ENCODE measurements at regions not wholly inside any gene's neighbourhood (a gene's known extent, or its start where the extent isn't known, plus 50 kb on each side); places are given as distances from the start of the nearest gene placed in this dataset.

DNA sequence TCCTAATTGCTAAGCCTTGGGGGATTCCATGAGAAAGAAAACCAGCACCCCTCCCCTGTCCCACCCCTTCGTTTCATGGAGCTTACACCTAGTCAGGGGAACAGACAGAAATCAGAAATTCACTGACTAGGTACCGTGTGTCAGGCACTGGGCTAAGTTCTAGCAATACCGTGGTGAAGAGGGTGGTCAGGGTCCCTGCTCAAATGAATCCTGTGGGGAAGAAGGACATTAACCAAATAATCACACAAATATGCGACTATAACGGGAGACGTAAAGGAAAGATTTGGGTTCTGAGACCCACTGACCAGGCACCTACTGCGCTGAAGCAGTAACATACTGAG lies 65.1 kb upstream of the TOP1 start:
- Histone ChIP-seq H3K27me3 (ENCODE audit: control insufficient read depth, low read length) (no peaks in the 10 kb centered on the region), H3K4me1 (ENCODE audit: control insufficient read depth, low read length) (peaks cover 6% of the 10 kb centered on the region), H3F3A (ENCODE audit: control insufficient read depth, insufficient read depth) (no peaks in the 10 kb centered on the region), H3K9me2 (replicated peaks; ENCODE audit: control insufficient read depth, low read length) (no peaks in the 10 kb centered on the region), H3K27ac (ENCODE audit: low read depth, low read length) (no peak overlapping the region), H3K36me3 (ENCODE audit: control insufficient read depth, low read length) (no peaks in the 10 kb centered on the region), H3K9me3 (ENCODE audit: control insufficient read depth, insufficient read depth, low read length) (no peaks in the 10 kb centered on the region), H3K4me2 (ENCODE audit: low read length) (no peak overlapping the region), H3K79me2 (ENCODE audit: control insufficient read depth, low read length) (no peaks in the 10 kb centered on the region), H3K4me3 (ENCODE audit: low read length) (no peak overlapping the region), H4K20me1 (ENCODE audit: control insufficient read depth, insufficient read depth, low read depth, low read length) (no peaks in the 10 kb centered on the region)
- TF ChIP-seq, protein P1, sequence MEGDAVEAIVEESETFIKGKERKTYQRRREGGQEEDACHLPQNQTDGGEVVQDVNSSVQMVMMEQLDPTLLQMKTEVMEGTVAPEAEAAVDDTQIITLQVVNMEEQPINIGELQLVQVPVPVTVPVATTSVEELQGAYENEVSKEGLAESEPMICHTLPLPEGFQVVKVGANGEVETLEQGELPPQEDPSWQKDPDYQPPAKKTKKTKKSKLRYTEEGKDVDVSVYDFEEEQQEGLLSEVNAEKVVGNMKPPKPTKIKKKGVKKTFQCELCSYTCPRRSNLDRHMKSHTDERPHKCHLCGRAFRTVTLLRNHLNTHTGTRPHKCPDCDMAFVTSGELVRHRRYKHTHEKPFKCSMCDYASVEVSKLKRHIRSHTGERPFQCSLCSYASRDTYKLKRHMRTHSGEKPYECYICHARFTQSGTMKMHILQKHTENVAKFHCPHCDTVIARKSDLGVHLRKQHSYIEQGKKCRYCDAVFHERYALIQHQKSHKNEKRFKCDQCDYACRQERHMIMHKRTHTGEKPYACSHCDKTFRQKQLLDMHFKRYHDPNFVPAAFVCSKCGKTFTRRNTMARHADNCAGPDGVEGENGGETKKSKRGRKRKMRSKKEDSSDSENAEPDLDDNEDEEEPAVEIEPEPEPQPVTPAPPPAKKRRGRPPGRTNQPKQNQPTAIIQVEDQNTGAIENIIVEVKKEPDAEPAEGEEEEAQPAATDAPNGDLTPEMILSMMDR (IDR thresholded peaks at IDR 0.05; ENCODE audit: low read depth, low read length, poor library complexity, severe bottlenecking), result no peak

DNA sequence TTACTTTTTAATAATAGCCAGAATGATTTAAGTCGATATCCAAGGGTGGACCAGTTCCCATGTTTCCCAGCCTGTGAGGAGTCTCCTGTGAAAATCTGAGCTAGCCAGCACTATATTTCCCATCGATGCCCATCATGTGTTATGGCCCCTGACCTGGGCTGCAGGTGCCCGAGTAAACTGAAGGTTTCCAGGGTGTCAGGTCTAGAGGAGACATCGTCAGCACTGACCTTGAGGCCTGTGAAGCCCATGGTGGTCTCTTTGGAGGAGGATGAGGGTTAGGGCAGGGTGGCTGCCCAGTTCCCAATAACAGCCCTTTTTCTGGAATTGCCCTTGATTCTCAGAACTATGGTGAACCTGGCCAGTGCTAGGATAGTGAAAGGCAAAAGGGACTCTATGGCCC lies 63.0 kb upstream of the TOP1 start:
- H3K4me2 ChIP-seq (ENCODE audit: low read length), result no peak overlapping the region
- no peaks in the 10 kb centered on the region for H3K9me2 ChIP-seq (replicated peaks; ENCODE audit: control insufficient read depth, low read length)
- TF ChIP-seq EZH2phosphoT487 (IDR thresholded peaks at IDR 0.05; ENCODE audit: borderline replicate concordance, low read length), result no peak
- TF ChIP-seq, protein P1 (IDR thresholded peaks at IDR 0.05; ENCODE audit: low read depth, low read length, poor library complexity, severe bottlenecking), result no peak
- H3K27me3 ChIP-seq (ENCODE audit: control insufficient read depth, low read length), result no peaks in the 10 kb centered on the region
- H3K9me3 ChIP-seq (ENCODE audit: control insufficient read depth, insufficient read depth, low read length), result no peaks in the 10 kb centered on the region
- H4K20me1 ChIP-seq (ENCODE audit: control insufficient read depth, insufficient read depth, low read depth, low read length), result no peaks in the 10 kb centered on the region
- H3F3A ChIP-seq (ENCODE audit: control insufficient read depth, insufficient read depth), result no peaks in the 10 kb centered on the region
- no peak overlapping the region for H3K27ac ChIP-seq (ENCODE audit: low read depth, low read length)
- H3K4me3 ChIP-seq (ENCODE audit: low read length), result no peak overlapping the region
- H3K4me1 ChIP-seq (ENCODE audit: control insufficient read depth, low read length), result peaks cover 10% of the 10 kb centered on the region
- H3K79me2 ChIP-seq (ENCODE audit: control insufficient read depth, low read length), result no peaks in the 10 kb centered on the region
- H3K36me3 ChIP-seq (ENCODE audit: control insufficient read depth, low read length), result no peaks in the 10 kb centered on the region

DNA sequence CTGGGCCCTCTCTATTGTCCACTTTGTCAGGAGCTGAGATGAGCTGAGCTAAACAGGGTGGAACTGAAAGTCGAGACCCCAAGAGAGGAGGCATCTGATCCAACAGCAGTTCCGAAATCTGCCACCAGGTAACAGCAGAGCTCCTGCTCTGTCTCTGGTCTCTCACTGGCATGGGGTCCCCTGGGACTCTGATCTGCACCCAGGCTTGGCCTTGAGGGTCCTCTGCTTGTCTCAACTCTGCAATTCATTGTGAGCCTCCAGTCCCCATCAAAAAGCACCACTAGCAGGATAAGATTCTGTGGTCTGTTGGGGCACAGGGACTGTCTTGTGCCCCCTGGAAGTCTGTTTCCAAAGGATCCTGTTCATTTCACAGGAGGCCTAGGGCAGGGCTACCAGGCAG lies 62.5 kb upstream of the TOP1 start:
- Histone ChIP-seq H3K4me2 (ENCODE audit: low read length) (no peak overlapping the region), H3K27me3 (ENCODE audit: control insufficient read depth, low read length) (no peaks in the 10 kb centered on the region), H3F3A (ENCODE audit: control insufficient read depth, insufficient read depth) (no peaks in the 10 kb centered on the region), H3K4me3 (ENCODE audit: low read length) (no peak overlapping the region), H4K20me1 (ENCODE audit: control insufficient read depth, insufficient read depth, low read depth, low read length) (no peaks in the 10 kb centered on the region), H3K9me2 (replicated peaks; ENCODE audit: control insufficient read depth, low read length) (no peaks in the 10 kb centered on the region), H3K27ac (ENCODE audit: low read depth, low read length) (no peak overlapping the region), H3K36me3 (ENCODE audit: control insufficient read depth, low read length) (no peaks in the 10 kb centered on the region), H3K79me2 (ENCODE audit: control insufficient read depth, low read length) (no peaks in the 10 kb centered on the region), H3K4me1 (ENCODE audit: control insufficient read depth, low read length) (peaks cover 10% of the 10 kb centered on the region), H3K9me3 (ENCODE audit: control insufficient read depth, insufficient read depth, low read length) (no peaks in the 10 kb centered on the region)
- TF ChIP-seq, protein P1 (IDR thresholded peaks at IDR 0.05; ENCODE audit: low read depth, low read length, poor library complexity, severe bottlenecking), result peak; percentile 50
- TF ChIP-seq EZH2phosphoT487 (IDR thresholded peaks at IDR 0.05; ENCODE audit: borderline replicate concordance, low read length), result no peak
